NCI-H2196 (cell line): ENCODE measurements at regions not wholly inside any gene's neighbourhood (a gene's known extent, or its start where the extent isn't known, plus 50 kb on each side); places are given as distances from the start of the nearest gene placed in this dataset.

ENCODE experiments used
- DNase-seq: peaks from one replicate; lab custom pipeline; 2025; ENCODE audit not compliant: unreplicated experiment; lab: John Stamatoyannopoulos, UW

- DNase-seq, result no peak
These were observed 185.4 kb downstream of the TTLL7 start for GRCh38 chr1:83813576-83813975.

- DNase-seq, result no peak
These were observed 188.8 kb downstream of the TTLL7 start for GRCh38 chr1:83810144-83810543.

GRCh38 chr1:83808536-83808935, 190.4 kb downstream of the TTLL7 start:
- DNase-seq, result no peak

GRCh38 chr1:83807821-83808220, 191.1 kb downstream of the TTLL7 start:
- no peak for DNase-seq

- DNase-seq, result no peak
These were observed 191.7 kb downstream of the TTLL7 start for GRCh38 chr1:83807231-83807630.

GRCh38 chr1:83805921-83806320, 193.0 kb downstream of the TTLL7 start:
- DNase-seq, result no peak

GRCh38 chr1:83802460-83803152, 196.3 kb downstream of the TTLL7 start:
- no peak for DNase-seq

- no peak for DNase-seq
These were observed 196.9 kb downstream of the TTLL7 start for GRCh38 chr1:83802023-83802422.

- no peak for DNase-seq
These were observed 198.9 kb downstream of the TTLL7 start for GRCh38 chr1:83800066-83800465.

- no peak for DNase-seq
These were observed 199.3 kb downstream of the TTLL7 start for GRCh38 chr1:83799594-83799993.

- no peak for DNase-seq
These were observed 200.0 kb downstream of the TTLL7 start for GRCh38 chr1:83798965-83799364.

- no peak for DNase-seq
These were observed 202.5 kb downstream of the TTLL7 start for GRCh38 chr1:83796409-83796808.

GRCh38 chr1:83794384-83794783, 204.5 kb downstream of the TTLL7 start:
- DNase-seq, result no peak

GRCh38 chr1:83791821-83792437, 207.0 kb downstream of the TTLL7 start:
- DNase-seq, result no peak

- DNase-seq, result no peak
These were observed 208.5 kb downstream of the TTLL7 start for GRCh38 chr1:83790446-83790845.

- no peak for DNase-seq
These were observed 211.5 kb downstream of the TTLL7 start for GRCh38 chr1:83787246-83787998.

GRCh38 chr1:83781667-83782066, 217.3 kb downstream of the TTLL7 start:
- no peak for DNase-seq

GRCh38 chr1:83779565-83779964, 219.4 kb downstream of the TTLL7 start:
- no peak for DNase-seq

- no peak for DNase-seq
These were observed 221.2 kb downstream of the TTLL7 start for GRCh38 chr1:83777758-83778101.

- no peak for DNase-seq
These were observed 221.8 kb downstream of the TTLL7 start for GRCh38 chr1:83776913-83777757.

GRCh38 chr1:83775977-83776603, 222.8 kb downstream of the TTLL7 start:
- DNase-seq, result no peak
